ENCODE measurements at regions not wholly inside any gene's neighbourhood (a gene's known extent, or its start where the extent isn't known, plus 50 kb on each side); places are given as distances from the start of the nearest gene placed in this dataset.

DNA sequence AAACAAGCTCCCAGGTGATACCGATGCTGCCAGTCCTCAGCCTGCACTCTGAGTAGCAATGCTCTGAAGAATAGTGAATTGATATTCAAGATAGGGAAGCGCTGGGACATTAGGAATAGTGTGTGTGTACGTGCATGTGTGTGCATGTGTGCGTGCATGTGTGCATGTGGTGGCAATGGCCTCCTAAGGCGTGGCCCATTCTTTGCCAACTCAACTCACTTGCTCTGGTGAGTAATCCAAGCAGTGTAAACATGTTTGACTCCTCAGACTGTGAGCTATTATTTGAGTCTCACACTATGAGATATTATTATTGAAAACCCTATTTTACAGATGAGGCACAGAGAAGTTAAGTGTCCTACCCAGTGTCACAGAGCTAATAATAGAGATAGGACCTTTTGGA is 186.6 kb downstream of the RAB11FIP2 start:
- CTCF ChIA-PET, result interaction anchor here (0.8 to 2.0 kb wide), 13 partner anchors 8 to 399 kb away, joined by 3 to 13 read pairs (median 4); no protein-coding TSS in a partner anchor
- no peak for DNase-seq (ENCODE audit: low read depth, low spot score)
- TF ChIP-seq, protein P1, sequence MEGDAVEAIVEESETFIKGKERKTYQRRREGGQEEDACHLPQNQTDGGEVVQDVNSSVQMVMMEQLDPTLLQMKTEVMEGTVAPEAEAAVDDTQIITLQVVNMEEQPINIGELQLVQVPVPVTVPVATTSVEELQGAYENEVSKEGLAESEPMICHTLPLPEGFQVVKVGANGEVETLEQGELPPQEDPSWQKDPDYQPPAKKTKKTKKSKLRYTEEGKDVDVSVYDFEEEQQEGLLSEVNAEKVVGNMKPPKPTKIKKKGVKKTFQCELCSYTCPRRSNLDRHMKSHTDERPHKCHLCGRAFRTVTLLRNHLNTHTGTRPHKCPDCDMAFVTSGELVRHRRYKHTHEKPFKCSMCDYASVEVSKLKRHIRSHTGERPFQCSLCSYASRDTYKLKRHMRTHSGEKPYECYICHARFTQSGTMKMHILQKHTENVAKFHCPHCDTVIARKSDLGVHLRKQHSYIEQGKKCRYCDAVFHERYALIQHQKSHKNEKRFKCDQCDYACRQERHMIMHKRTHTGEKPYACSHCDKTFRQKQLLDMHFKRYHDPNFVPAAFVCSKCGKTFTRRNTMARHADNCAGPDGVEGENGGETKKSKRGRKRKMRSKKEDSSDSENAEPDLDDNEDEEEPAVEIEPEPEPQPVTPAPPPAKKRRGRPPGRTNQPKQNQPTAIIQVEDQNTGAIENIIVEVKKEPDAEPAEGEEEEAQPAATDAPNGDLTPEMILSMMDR (IDR thresholded peaks at IDR 0.05; ENCODE audit: insufficient read depth, low read length, missing control alignments), result no peak
- POLR2A ChIA-PET, result no interaction called here
- H3K4me3 ChIP-seq (ENCODE audit: low read depth, low read length), result no peak overlapping the region

DNA sequence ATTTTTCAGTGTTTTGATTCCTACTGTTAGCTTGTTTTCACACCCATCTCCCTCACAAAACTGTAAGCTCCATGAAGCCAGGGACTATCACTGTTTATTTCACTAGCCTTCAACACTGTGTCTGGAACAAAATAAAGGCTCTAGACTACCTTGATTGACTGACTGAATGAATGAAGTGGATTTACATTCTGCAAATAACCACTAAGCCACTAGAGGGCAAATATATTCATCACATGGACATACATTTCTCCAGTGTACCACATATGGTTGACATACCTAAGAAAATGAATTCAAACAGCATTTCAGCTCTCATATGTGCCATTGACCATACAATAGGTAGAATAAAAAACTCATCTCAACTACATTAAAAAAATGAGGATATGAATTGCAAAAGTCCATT is 185.9 kb downstream of the RAB11FIP2 start:
- no peak for DNase-seq (ENCODE audit: low read depth, low spot score)
- TF ChIP-seq, protein P1 (IDR thresholded peaks at IDR 0.05; ENCODE audit: insufficient read depth, low read length, missing control alignments), result peak; percentile 32
- ChIA-PET POLR2A (no interaction called here), CTCF (interaction anchor here (0.8 to 2.0 kb wide), 13 partner anchors 9 to 599 kb away, joined by 3 to 13 read pairs (median 4); no protein-coding TSS in a partner anchor)
- H3K4me3 ChIP-seq (ENCODE audit: low read depth, low read length), result no peak overlapping the region

DNA sequence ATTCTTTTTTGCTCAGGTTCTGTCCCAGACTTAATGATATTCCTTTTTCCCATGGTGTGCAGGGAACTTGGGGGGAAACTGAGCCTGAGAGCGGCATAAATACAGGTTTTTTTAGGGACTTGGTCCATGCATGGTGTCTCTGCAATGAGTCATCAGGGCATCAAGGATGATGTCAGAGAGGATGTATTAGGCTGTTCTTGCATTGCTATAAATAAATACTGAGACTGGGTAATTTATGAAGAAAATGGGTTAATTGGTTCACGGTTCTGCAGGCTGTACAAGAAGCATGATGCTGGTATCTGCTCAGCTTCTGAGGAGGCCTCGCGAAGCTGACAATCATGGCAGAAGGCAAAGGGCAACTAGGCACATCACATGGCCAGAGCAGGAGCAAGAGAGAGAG is 185.4 kb downstream of the RAB11FIP2 start:
- POLR2A ChIA-PET, result no interaction called here
- DNase-seq (ENCODE audit: low read depth, low spot score), result no peak
- TF ChIP-seq, protein P1 (IDR thresholded peaks at IDR 0.05; ENCODE audit: insufficient read depth, low read length, missing control alignments), result no peak
- CTCF ChIA-PET, result interaction anchor here (0.8 to 2.0 kb wide), 8 partner anchors 9 to 598 kb away, joined by 3 to 13 read pairs (median 4); no protein-coding TSS in a partner anchor
- no peak overlapping the region for H3K4me3 ChIP-seq (ENCODE audit: low read depth, low read length)

DNA sequence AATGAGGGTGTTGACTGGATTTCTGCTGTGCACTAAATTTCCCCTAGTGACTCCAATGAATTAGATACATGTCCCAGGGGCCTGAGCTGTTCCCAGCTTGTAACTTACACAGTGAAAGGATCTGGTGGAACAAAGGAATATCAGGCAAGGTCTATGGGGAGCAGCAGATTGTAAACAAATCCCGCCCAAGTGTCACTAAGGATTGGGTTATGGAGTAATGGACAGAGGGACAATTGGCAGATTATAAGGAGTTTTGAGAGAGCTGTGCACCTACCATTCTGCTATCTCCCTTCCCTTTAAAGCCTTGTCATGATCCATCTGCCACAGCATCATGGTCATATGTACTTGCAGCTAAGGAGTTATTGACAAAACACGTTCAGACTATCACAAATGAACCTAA is 183.0 kb downstream of the RAB11FIP2 start:
- CTCF ChIA-PET, result interaction anchor here (1.3 kb wide), 1 partner anchor 243 kb away, joined by 3 read pairs; no protein-coding TSS in a partner anchor

DNA sequence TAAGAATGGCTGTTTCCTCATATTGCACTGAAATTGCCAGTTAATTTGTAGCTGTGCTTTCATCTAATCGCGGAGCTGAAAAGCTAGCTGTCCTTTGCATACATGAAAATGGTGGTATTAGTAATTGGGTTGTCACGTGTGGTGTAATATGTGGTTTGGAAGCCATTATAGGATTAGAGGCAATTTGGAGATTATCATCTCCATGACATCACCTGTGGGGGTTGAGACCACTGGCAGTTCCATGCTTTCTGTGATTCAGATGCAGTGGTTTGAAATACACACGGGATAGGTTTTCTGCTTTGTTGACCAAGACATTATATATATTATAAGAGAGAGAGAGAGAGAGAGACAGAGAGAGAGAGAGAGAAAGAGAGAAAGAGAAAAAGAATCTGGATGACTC is 180.8 kb downstream of the RAB11FIP2 start:
- CTCF ChIA-PET, result no interaction called here
- POLR2A ChIA-PET, result no interaction called here
- DNase-seq (ENCODE audit: low read depth, low spot score), result no peak
- no peak overlapping the region for H3K4me3 ChIP-seq (ENCODE audit: low read depth, low read length)
- TF ChIP-seq, protein P1 (IDR thresholded peaks at IDR 0.05; ENCODE audit: insufficient read depth, low read length, missing control alignments), result no peak

More for the DNA sequence above, 183.0 kb downstream of the RAB11FIP2 start:
- TF ChIP-seq, protein P1 (IDR thresholded peaks at IDR 0.05; ENCODE audit: insufficient read depth, low read length, missing control alignments), result no peak
- H3K4me3 ChIP-seq (ENCODE audit: low read depth, low read length), result no peak overlapping the region
- DNase-seq (ENCODE audit: low read depth, low spot score), result no peak
- POLR2A ChIA-PET, result no interaction called here

DNA sequence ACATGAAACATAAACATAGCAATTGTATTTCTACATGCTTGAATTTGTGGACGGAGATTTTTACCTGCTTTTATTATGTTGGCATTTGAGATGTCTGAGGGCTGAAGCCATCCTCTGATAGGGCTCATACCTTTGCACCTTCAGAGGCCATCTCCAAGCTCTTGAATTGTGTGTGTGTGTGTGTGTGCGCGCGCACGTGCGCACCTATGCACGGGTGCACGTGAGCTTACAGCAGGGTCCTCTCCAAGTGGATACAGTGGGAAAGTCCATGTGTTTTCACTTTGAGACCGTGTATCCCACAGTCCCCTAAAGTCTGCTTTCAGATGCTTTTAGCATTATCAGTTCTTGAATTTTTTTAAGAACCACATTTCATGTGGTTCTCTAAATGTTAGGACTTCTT is 178.6 kb downstream of the RAB11FIP2 start:
- H3K4me3 ChIP-seq (ENCODE audit: low read depth, low read length), result no peak overlapping the region
- no peak for DNase-seq (ENCODE audit: low read depth, low spot score)
- ChIA-PET CTCF (no interaction called here), POLR2A (no interaction called here)
- TF ChIP-seq, protein P1 (IDR thresholded peaks at IDR 0.05; ENCODE audit: insufficient read depth, low read length, missing control alignments), result no peak

Measured in AG04449 (cell line).